ENCODE measurements at regions not wholly inside any gene's neighbourhood (a gene's known extent, or its start where the extent isn't known, plus 50 kb on each side); places are given as distances from the start of the nearest gene placed in this dataset.

- TF ChIP-seq POLR2AphosphoS5 (IDR thresholded peaks at IDR 0.05; ENCODE audit: borderline replicate concordance, low read depth, low read length) (no peak), EZH2 (IDR thresholded peaks at IDR 0.05) (no peak), FOXP2 (optimal IDR thresholded peaks at IDR 0.05; ENCODE audit: control extremely low read depth, extremely low read length, insufficient read depth) (no peak)
Measured at GRCh38 chr3:69671082-69671952, 67.9 kb upstream of the MITF start.

Measured in SK-N-MC (cell line).